ENCODE measurements at regions not wholly inside any gene's neighbourhood (a gene's known extent, or its start where the extent isn't known, plus 50 kb on each side); places are given as distances from the start of the nearest gene placed in this dataset.

GRCh38 chr16:82384017-82384416 lies 214.0 kb upstream of the MPHOSPH6 start:
- TF ChIP-seq, protein P1, sequence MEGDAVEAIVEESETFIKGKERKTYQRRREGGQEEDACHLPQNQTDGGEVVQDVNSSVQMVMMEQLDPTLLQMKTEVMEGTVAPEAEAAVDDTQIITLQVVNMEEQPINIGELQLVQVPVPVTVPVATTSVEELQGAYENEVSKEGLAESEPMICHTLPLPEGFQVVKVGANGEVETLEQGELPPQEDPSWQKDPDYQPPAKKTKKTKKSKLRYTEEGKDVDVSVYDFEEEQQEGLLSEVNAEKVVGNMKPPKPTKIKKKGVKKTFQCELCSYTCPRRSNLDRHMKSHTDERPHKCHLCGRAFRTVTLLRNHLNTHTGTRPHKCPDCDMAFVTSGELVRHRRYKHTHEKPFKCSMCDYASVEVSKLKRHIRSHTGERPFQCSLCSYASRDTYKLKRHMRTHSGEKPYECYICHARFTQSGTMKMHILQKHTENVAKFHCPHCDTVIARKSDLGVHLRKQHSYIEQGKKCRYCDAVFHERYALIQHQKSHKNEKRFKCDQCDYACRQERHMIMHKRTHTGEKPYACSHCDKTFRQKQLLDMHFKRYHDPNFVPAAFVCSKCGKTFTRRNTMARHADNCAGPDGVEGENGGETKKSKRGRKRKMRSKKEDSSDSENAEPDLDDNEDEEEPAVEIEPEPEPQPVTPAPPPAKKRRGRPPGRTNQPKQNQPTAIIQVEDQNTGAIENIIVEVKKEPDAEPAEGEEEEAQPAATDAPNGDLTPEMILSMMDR (conservative IDR thresholded peaks at IDR 0.05; ENCODE audit: low read depth, low read length), result no peak
- TF ChIP-seq BHLHE40 (IDR thresholded peaks at IDR 0.05; ENCODE audit: low read depth, low read length), result no peak
